HS-5 (cell line): ENCODE measurements at regions not wholly inside any gene's neighbourhood (a gene's known extent, or its start where the extent isn't known, plus 50 kb on each side); places are given as distances from the start of the nearest gene placed in this dataset.
"Not testable (repeated sequence)": the region's sequence is repeated elsewhere in the genome, so short reads cannot be mapped to it uniquely, and the experiment has no call there.

Source experiments
- DNase-seq: peaks from one replicate; pipeline ENCODE4 v3.0.0-alpha.2; 2012; ENCODE audit warnings: low read depth

DNA sequence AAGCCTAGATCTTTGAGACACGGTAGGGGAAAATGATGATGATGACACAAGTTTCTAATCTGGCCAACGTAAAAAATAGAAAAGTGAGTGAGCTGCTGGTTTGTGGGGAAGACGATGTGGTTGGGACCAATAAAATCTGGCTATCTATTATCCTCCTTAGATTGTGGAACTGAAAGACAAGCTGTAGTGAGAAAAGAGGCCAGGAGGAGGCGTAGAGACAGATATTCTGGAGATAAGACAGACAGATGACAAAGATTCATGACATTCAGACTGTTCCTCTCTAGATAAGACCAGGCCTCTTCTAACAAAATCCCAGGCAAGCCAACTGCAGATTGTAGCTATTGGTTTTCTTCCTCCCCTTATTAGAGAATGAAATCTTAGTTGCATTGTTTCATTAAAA is 376.3 kb upstream of the UBE2E3 start:
- DNase-seq: no peak

- no peak for DNase-seq
Observed at GRCh38 chr2:180601016-180601415, 379.4 kb upstream of the UBE2E3 start.

GRCh38 chr2:180599804-180600203 is 380.6 kb upstream of the UBE2E3 start:
- DNase-seq: no peak

DNA sequence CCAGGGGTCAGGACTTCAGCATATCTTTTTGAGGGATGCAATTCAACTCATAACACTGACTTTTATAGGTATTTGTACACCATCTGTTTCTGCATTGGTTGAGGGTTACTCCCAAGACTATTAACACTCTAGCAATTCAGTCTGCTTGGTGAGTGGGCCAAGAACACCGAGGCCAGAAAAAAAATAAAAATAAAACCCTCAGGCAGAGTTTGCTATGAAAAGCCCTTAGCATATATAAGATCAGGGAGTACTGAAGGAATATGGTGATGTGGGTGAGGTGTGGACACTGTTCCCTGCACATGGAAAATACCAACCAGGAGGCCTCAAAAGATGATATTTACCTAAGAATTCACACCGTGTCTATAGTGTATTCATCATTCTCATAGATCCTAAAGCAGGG is 383.2 kb upstream of the UBE2E3 start:
- no peak for DNase-seq

DNA sequence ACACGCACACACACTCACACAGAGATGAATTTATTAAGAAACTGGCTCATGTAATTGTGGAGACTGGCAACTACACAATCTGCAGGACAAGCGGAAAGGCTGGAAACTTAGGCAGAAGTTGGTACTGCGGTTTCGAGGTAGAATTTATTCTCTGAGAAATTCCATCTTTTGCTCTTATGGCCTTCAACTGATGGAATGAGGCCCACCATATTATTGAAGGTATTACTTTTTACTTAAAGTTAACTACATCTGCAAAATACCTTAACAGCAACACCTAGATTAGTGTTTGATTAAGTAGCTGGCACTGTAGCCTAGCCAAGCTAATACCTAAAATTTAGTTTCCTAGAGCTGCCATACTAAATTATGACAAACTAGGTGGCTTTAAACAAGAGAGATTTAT is 384.0 kb upstream of the UBE2E3 start:
- no peak for DNase-seq

- no peak for DNase-seq
Observed at GRCh38 chr2:180591947-180592346, 388.5 kb upstream of the UBE2E3 start.

GRCh38 chr2:180591093-180591781 is 389.2 kb upstream of the UBE2E3 start:
- DNase-seq: not testable (repeated sequence)

GRCh38 chr2:180583441-180584140 is 396.8 kb upstream of the UBE2E3 start:
- no peak for DNase-seq

GRCh38 chr2:180579388-180579787 is 401.0 kb upstream of the UBE2E3 start:
- no peak for DNase-seq

DNA sequence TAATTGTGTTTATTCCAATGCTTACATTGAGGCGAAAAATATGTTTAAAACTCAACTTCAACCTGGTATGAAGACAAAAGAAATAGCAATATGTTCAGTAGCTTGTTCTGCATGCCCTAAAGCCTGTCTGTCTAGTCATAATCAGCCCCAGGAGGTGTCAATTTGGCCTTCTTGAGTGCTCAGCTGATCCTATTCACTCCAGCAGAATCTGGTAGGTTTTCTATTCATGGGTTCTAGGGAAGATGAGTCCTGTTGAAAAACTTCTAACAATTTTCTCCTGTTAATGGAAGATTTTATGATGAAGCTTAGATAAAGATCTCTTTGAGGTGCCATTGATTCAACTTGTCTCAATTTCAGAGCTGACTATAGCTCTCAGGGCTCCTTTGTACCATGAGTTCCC is 402.0 kb upstream of the UBE2E3 start:
- DNase-seq: no peak

DNA sequence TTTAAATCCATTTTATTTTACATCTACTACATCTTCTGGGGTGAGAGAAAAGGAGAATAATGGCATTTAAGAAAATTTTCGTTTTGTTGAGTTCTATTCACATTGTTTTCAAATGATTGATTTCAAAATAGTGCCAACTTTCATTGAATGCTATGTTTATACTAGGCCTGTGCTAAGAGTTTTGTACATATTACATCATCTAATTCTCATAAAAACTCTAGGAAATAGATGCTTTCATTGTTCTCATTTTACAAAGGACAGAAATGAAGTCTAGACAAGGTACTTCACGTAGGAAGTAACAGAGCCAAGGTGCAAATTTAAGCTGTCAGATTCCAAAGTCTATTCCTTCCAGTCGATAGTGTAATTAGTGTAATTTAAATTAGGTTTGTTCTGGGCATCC is 402.8 kb upstream of the UBE2E3 start:
- no peak for DNase-seq

DNA sequence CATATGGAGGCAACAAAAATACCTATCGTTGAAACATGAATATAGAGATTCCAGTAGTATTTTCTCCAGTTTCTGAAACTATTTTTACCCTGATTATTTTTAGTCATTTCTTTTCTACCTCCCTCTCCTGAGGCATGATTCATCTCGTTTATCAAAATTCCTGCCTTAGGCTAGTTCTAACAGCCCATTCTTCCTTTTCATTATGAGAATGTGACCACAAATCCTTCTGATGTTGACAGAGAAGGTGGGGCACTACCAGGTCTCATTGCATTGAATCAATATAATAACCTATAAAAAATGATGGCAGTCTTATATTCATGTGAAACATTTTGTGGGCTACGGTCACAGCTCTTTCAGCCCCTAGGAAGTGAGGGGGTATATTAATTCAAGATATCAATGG is 406.5 kb upstream of the UBE2E3 start:
- DNase-seq: peak; percentile 23

DNA sequence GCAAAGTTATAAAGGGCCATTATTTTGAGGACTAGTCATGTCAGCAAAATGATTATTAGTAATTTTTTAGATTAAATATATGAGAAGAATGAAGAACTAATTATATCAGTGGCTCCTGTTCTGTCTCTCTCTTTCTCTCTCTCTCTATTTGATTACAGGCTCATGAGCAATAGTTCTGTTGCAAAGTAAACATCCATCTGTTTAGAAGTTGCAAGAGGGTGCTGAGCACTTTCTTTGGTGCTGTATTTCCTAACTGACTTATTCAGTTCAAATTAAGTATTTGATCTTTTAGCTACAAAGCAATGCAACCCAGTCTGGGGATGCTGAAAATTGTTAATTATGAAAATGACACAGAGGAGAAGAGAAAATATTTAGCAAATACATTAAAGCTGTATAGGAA is 408.1 kb upstream of the UBE2E3 start:
- no peak for DNase-seq

DNA sequence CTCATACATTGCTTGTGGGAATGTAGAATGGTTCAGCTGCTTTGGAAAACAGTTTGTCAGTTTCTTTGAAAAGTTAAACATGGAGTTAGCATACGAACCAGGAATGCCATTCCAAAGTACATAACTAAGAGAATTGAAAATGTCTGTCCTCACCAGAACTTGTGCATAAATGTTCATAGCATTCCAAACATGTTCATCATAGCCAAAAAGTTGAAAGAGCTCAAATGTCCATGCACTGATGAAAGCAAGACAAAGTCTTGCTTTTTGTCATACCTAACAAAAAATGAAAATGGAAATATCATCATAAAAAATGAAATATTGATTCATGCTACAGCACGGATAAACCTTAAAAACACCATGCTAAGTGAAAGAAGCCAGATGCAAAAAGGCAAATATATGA is 408.8 kb upstream of the UBE2E3 start:
- peak; percentile 46 for DNase-seq

- no peak for DNase-seq
Observed at GRCh38 chr2:180570864-180571263, 409.5 kb upstream of the UBE2E3 start.

- DNase-seq: no peak
Observed at GRCh38 chr2:180564051-180564450, 416.4 kb upstream of the UBE2E3 start.

DNA sequence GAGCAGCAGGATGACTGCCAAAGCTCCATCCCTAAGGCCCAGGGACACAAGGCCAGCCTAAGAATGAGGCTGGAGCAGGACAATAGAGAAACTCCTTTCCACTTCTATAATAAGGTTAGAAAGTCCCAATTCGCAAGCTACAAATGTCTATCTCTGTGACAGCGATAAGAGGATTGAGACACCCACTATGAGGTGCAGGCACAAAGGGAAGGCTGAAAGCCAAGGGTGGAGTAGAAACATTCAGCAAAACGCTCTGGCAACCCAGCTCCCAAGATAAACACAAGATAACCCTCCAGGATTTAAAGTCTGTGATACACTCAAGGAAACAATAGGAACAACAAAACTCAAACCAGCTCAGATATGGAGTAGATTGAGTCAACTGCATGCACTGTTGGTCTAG is 418.0 kb upstream of the UBE2E3 start:
- no peak for DNase-seq

- DNase-seq: no peak
Observed at GRCh38 chr2:180559771-180560170, 420.6 kb upstream of the UBE2E3 start.

DNA sequence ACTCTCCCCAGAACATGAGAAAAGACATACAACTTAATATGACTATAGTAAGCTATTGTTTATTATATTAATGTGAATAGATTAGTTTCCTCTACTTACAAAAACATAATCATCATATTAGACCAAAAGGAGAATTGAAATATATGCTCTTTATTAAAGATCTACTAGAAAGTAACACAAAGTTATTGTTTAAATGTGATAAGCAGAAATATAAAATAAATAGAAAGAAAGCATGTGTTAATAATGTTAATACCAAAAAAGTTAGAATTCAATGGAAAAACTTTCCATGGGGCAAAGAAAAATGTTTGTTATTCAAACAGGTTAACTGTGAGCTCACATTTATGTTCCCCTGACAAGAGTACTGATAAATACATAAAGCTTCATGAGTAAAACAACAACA is 421.4 kb upstream of the UBE2E3 start:
- DNase-seq: no peak

GRCh38 chr2:180555391-180555965 is 424.9 kb upstream of the UBE2E3 start:
- no peak for DNase-seq

DNA sequence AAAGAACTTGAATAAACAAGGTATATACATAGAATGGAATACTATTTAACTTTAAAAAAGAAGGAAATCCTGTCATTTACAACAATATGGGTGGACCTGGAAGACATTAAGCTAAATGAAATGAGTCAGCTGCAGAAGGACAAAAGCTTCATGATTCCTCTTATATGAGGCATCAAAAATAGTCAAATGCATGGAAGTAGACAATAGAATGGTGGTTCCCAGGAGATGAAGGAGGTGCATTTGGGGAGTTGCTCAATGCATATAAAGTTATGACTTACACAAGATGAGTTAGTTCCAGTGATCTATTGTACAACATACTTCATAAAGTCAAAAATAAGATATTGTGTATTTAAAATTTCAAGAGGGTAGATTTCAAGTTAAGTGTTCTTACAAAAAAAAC is 426.1 kb upstream of the UBE2E3 start:
- no peak for DNase-seq

DNA sequence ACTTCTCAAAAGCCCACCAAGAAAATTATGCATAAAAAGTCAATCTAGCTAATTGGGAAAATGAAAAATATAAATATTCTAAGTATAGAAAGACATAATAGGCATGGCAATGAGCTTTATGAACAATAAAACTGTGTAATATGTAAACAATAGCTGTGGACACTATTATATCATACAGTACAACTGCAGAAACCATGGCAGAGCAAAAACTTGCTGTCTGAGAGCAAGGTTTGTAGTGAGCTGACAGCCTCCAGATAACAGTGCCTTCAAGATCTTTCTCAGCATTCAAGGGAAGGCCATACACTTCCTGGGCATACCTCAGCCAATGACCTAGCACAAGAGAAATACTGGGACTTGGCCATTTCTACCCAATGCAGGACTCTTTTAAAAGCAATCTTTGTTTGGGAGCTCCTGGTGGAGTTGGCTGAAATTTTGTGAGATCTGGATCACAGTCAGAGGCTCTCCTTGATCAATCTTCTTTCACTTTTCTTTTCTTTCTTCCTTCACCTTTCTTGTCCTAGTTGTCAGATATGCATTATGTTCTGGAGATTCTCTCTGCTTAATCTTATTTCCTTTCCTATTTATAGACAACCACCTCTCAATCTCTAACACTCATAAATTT is 427.2 kb upstream of the UBE2E3 start:
- no peak for DNase-seq

DNA sequence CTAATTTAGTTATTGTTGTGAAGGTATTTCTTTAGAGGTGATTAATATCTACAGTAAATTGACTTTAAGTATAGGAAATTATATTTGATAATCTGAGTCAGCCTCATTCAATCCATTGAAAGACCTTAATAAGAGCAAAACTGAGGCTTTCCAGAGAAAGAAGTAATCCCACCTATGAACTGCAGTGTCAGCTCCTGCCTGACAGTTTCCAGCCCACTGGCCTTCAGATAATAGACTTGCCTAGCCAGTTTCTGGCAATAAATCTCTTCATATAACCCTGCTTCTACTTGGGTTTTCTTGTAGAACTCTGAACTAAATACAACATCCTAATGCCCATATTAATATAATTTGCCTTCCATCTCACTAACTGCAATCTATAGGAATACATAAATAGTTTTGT is 437.9 kb upstream of the UBE2E3 start:
- no peak for DNase-seq
